Mucosa of rectum (tissue), 2 donors: ENCODE measurements at regions not wholly inside any gene's neighbourhood (a gene's known extent, or its start where the extent isn't known, plus 50 kb on each side); places are given as distances from the start of the nearest gene placed in this dataset.

Experiments
- H3K27ac ChIP-seq, 2 donors: one replicate each; pipeline ENCODE4 v1.7.0; 2013; ENCODE audit warnings: inconsistent platforms in 2 of 2, low read depth in 2 of 2, low read length in 2 of 2
- H3K27me3 ChIP-seq, 2 donors: one replicate each; pipeline ENCODE4 v1.7.0; 2013; ENCODE audit warnings: low read length in 2 of 2; ENCODE audit not compliant: control insufficient read depth in 2 of 2, insufficient read depth in 2 of 2
- H3K36me3 ChIP-seq, 2 donors: one replicate each; pipeline ENCODE4 v1.7.0; 2013; ENCODE audit warnings: low read length in 2 of 2; ENCODE audit not compliant: control insufficient read depth in 2 of 2, insufficient read depth in 2 of 2
- H3K4me1 ChIP-seq, 2 donors: one replicate each; pipeline ENCODE4 v1.7.0; 2013; ENCODE audit warnings: low read length in 2 of 2, mild to moderate bottlenecking in 1 of 2; ENCODE audit not compliant: control insufficient read depth in 2 of 2, insufficient read depth in 2 of 2
- H3K4me3 ChIP-seq, 2 donors: one replicate each; pipeline ENCODE4 v1.7.0; 2013; ENCODE audit warnings: low read length in 2 of 2
- H3K9ac ChIP-seq, 2 donors: one replicate each; pipeline ENCODE4 v1.7.0; 2013; ENCODE audit warnings: low read length in 2 of 2, low read depth in 1 of 2, mild to moderate bottlenecking in 1 of 2
- H3K9me3 ChIP-seq, 2 donors: one replicate each; pipeline ENCODE4 v1.7.0; 2013; ENCODE audit warnings: low read length in 2 of 2; ENCODE audit not compliant: control insufficient read depth in 2 of 2
- donor health status: healthy.
- donor health status: Normal muscosa, but diverticular disease.

DNA sequence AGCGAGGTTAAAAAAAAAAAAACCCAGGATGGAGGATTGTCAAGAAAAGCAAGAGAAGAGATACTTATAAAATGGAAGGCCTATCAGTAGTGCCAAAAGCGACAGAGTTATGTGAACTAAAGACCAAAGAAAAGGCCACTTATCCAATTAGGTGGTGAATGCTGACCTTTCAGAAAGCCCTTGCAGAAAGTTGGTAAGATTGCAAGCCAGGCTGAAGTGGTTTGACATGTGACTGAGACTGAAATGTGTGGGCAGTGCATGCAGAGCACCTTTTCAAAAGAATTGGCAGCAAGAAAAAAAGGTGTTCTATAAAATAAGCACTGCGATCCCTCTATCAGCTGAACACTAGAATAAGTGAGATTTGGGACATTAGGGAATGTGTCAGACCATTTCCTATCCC, 379.4 kb upstream of the FAM98A start:
- H3K36me3 ChIP-seq = no peaks in the 10 kb centered on the region
- no peak overlapping the region for H3K27ac ChIP-seq
- no peak overlapping the region for H3K9ac ChIP-seq
- H3K27me3 ChIP-seq = no peaks in the 10 kb centered on the region
- no peaks in the 10 kb centered on the region for H3K9me3 ChIP-seq
- no peaks in the 10 kb centered on the region for H3K4me1 ChIP-seq
- no peak overlapping the region for H3K4me3 ChIP-seq

DNA sequence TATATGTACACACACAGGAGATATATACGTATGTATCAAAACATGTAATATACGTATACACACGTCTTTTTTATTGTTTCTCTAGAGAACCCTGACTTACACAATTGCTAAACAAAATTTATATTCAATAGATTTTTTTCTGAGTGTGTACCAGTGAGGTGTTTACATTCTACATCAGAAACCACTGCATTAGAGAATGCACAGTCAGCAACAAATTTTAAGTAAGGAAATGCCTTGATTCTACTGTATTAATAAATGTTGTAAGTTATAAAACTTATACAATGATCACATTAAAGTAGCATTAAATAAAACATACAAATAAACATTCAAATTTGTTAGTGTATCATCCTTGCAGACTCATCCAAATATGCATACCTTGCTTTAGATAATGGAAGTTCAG, 376.4 kb upstream of the FAM98A start:
- H3K9me3 ChIP-seq = no peaks in the 10 kb centered on the region
- no peak overlapping the region for H3K9ac ChIP-seq

DNA sequence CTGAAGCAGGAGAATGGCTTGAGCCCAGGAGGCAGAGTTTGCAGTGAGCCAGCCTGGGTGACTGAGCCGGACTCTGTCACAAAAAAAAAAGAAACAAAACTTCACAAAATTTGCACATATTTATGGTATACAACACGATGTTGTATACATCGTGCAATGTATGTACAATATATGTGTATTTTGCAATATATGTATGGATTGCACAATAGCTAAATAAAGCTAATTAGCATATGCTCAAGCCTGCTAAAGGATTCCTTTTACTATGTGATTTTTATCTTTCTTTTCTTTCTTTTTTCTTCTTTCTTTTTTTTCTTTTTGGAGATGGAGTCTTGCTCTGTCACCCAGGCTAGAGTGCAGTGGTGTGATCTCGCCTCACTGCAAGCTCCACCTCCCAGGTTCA, 368.0 kb upstream of the FAM98A start:
- no peaks in the 10 kb centered on the region for H3K27me3 ChIP-seq
- no peaks in the 10 kb centered on the region for H3K36me3 ChIP-seq
- no peaks in the 10 kb centered on the region for H3K4me1 ChIP-seq
- H3K4me3 ChIP-seq = no peak overlapping the region
- H3K27ac ChIP-seq = no peak overlapping the region
- no peak overlapping the region for H3K9ac ChIP-seq
- H3K9me3 ChIP-seq = no peaks in the 10 kb centered on the region

More for the DNA sequence above, 376.4 kb upstream of the FAM98A start:
- Histone ChIP-seq H3K4me3 (no peak overlapping the region), H3K4me1 (no peaks in the 10 kb centered on the region), H3K36me3 (no peaks in the 10 kb centered on the region), H3K27ac (no peak overlapping the region), H3K27me3 (no peaks in the 10 kb centered on the region)

DNA sequence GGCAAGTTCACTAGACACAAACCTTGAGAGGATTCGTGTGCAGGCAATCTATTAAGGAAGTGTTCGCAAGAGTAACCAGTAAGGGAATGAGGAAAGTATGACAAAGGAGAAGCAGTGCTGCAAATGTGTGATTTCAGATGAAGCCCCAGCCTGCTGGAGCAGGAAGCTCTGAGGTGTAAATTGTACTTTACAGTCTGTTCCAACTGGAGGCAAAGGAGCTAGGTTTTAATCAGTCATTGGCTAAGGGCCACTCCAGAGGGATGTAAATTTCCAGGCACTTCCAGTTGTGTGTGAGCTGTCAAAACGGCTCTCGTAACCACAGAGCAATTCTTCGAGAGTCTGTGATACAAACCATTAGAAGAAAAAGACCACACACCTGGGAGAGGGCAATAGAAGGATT, 359.5 kb upstream of the FAM98A start:
- Histone ChIP-seq H3K27ac (no peak overlapping the region), H3K4me3 (no peak overlapping the region), H3K36me3 (no peaks in the 10 kb centered on the region), H3K9me3 (no peaks in the 10 kb centered on the region), H3K4me1 (no peaks in the 10 kb centered on the region), H3K9ac (no peak overlapping the region), H3K27me3 (no peaks in the 10 kb centered on the region)

DNA sequence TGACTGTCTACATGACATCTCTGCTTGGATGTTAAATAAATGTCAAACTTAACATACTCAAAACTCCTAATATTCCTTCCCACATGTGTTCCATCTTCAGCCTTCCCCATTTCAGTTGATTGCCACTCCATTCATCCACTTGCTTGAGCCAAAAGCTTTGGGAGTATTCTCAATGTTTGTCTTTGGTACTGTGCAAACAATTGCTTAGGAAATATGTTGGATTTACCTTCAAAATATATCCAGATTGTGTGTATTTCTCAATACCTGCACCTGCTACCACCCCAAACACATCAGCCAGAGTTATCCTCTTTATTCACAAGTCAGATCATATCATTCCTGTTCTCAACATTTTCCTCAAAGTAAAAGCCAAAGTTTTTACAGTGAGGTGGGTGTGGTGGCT, 350.3 kb upstream of the FAM98A start:
- H3K27ac ChIP-seq = no peak overlapping the region
- H3K36me3 ChIP-seq = no peaks in the 10 kb centered on the region
- H3K4me1 ChIP-seq = no peaks in the 10 kb centered on the region
- peaks cover 0 to 2% of the 10 kb centered on the region in 2 donors for H3K9me3 ChIP-seq
- H3K4me3 ChIP-seq = no peak overlapping the region
- H3K9ac ChIP-seq = no peak overlapping the region
- no peaks in the 10 kb centered on the region for H3K27me3 ChIP-seq

DNA sequence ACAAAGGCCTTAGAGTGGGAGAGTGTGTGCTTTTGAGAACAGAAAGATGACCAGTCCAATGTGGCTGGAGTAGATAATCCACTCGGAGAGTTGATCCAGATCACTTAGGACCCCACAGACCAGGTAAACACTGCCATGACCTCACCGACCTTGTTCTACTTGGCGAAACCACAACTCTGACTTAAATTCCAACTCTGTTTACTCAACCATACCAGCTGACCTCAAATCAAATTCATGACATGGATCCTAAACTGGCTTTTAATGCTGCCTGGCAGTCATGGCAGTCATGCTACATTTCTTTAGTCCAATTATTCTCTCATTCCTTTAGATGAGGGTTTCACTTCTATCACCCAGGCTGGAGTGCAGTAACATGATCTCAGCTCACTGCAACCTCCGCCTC, 347.1 kb upstream of the FAM98A start:
- Histone ChIP-seq H3K4me3 (no peak overlapping the region), H3K9ac (no peak overlapping the region), H3K4me1 (no peaks in the 10 kb centered on the region), H3K27ac (no peak overlapping the region), H3K36me3 (no peaks in the 10 kb centered on the region), H3K27me3 (no peaks in the 10 kb centered on the region), H3K9me3 (no peaks in the 10 kb centered on the region)

DNA sequence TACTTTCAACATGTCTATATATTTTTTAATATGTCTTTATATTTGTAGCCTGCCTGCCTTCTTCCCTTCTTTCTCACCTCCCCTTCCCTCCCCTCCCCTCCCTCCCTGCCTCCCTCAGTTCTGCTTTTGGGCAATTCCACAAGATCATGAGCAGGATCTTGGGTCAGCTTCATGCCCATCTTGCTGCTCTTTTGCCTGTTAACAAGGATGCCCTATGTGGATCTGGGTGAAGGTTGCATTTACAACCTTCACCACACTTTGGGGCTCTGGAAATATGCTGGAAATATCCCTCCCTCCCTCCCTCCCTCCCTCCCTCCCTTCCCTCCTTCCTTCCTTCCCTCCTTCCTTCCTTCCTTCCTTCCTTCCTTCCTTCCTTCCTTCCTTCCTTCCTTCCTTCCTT, 334.1 kb upstream of the FAM98A start:
- no peaks in the 10 kb centered on the region for H3K4me1 ChIP-seq
- H3K36me3 ChIP-seq = no peaks in the 10 kb centered on the region
- no peak overlapping the region for H3K9ac ChIP-seq
- no peaks in the 10 kb centered on the region for H3K9me3 ChIP-seq
- H3K4me3 ChIP-seq = no peak overlapping the region
- H3K27ac ChIP-seq = no peak overlapping the region
- H3K27me3 ChIP-seq = no peaks in the 10 kb centered on the region

DNA sequence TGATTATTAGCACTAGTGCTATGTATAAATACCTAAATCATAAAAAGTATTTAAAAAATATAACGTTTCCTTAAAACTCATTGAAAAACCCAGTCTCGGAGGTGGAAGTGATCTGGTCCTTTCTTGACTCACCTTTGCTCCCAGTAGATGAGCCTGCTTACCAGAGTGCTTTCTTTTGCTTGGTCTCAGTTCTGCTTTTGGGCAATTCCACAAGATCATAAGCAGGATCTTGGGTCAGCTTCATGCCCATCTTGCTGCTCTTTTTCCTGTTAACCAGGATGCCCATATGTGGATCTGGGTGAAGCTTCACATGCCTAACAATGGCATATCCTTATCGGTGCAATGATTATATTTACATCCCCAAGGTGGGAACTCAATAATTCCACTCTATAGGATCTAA, 332.1 kb upstream of the FAM98A start:
- Histone ChIP-seq H3K9ac (no peak overlapping the region), H3K27ac (no peak overlapping the region), H3K4me1 (no peaks in the 10 kb centered on the region), H3K9me3 (no peaks in the 10 kb centered on the region), H3K4me3 (no peak overlapping the region), H3K27me3 (no peaks in the 10 kb centered on the region), H3K36me3 (no peaks in the 10 kb centered on the region)

DNA sequence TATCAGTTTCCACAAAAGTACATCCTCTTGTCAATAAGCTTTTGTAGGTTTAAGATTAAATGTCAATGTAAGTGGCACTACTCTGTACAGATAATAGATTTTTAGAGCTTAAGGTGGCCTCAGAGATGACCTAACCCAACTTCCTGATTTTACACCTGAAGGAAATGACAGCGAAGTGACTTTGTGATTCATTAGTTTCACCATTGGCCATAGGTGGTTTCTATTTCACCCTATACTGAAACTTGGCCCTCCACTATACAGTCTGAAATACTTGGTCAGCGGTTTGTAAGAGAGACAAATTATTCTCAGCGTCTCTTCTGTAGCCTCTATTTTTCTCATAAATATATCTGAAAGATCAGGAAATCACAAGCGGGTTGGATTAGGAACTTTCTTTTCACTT, 330.4 kb upstream of the FAM98A start:
- no peaks in the 10 kb centered on the region for H3K4me1 ChIP-seq
- H3K27ac ChIP-seq = no peak overlapping the region
- H3K36me3 ChIP-seq = no peaks in the 10 kb centered on the region
- H3K27me3 ChIP-seq = no peaks in the 10 kb centered on the region
- no peak overlapping the region for H3K4me3 ChIP-seq
- H3K9ac ChIP-seq = no peak overlapping the region
- H3K9me3 ChIP-seq = no peaks in the 10 kb centered on the region

DNA sequence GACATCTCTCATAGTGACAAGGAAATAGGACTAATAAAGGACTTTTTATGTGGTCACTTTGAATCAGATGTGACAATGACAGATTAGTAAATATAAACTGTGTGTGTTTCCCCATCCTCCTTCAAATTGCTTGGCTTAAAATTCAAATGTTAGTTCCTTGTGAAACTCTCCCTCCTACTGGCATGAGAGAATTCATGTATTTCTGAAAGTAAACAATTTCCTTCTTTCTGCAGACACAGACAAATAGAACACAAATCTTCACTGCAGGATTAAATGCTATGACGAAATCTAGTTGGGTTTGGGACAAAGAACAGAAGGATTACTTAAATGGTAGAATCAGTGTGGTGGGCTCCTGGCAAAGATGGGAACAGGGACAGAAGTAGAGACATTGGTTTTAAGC, 328.7 kb upstream of the FAM98A start:
- Histone ChIP-seq H3K9ac (no peak overlapping the region), H3K36me3 (no peaks in the 10 kb centered on the region), H3K27ac (no peak overlapping the region), H3K4me3 (no peak overlapping the region), H3K9me3 (no peaks in the 10 kb centered on the region), H3K4me1 (no peaks in the 10 kb centered on the region), H3K27me3 (no peaks in the 10 kb centered on the region)

DNA sequence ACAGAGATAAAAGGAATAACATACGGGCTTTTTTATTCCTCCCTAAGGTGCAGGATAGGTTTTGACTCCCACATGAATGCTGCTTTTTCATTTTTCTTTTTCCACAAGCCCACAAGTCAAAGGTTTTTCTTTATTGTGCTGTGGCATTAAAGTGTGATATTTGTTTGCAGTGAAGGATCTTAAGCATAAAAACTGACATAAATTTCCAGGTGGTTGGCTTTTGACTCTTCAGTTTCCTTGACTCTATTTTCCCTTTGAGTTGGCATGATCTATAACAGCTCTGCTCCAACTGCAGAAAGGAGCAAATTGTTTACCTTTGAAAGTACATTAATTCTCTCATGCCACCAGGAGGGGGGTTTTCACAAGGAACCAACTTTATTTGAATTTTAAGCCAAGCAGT, 326.2 kb upstream of the FAM98A start:
- H3K27ac ChIP-seq = no peak overlapping the region
- H3K4me1 ChIP-seq = no peaks in the 10 kb centered on the region
- no peaks in the 10 kb centered on the region for H3K27me3 ChIP-seq
- no peaks in the 10 kb centered on the region for H3K36me3 ChIP-seq
- H3K9ac ChIP-seq = no peak overlapping the region
- H3K9me3 ChIP-seq = no peaks in the 10 kb centered on the region
- H3K4me3 ChIP-seq = no peak overlapping the region
